Left ventricle myocardium inferior (tissue), 1 donor: ENCODE measurements at regions not wholly inside any gene's neighbourhood (a gene's known extent, or its start where the extent isn't known, plus 50 kb on each side); places are given as distances from the start of the nearest gene placed in this dataset.

Experiments
- DNase-seq: peaks from one replicate; pipeline ENCODE4 v3.0.0-alpha.2; 2020
- H3K27ac ChIP-seq: fragments of 200-600 bp; replicated peaks from 2 replicates; pipeline ENCODE4 v1.8.0; 2021
- H3K27me3 ChIP-seq: fragments of 200-600 bp; 2 replicates; pipeline ENCODE4 v1.8.0; 2021; ENCODE audit warnings: low read depth
- H3K36me3 ChIP-seq: fragments of 200-600 bp; 2 replicates; pipeline ENCODE4 v1.8.0; 2021
- H3K4me1 ChIP-seq: fragments of 200-600 bp; 2 replicates; pipeline ENCODE4 v1.8.0; 2021
- H3K4me3 ChIP-seq: fragments of 200-600 bp; 2 replicates; pipeline ENCODE4 v1.8.0; 2021; ENCODE audit warnings: mild to moderate bottlenecking, moderate library complexity
- H3K9me3 ChIP-seq: fragments of 200-600 bp; replicated peaks from 2 replicates; pipeline ENCODE4 v1.8.0; 2021
- CTCF ChIP-seq: fragments of 200-600 bp; IDR thresholded peaks from 2 replicates; pipeline ENCODE4 v1.8.0; 2021; ENCODE audit warnings: antibody characterized with exemption, mild to moderate bottlenecking, borderline replicate concordance
- intact Hi-C: fragments of 100-400 bp; cut with micrococcal nuclease; formaldehyde crosslinking; loops from one replicate; pipeline ENCODE4 v1.11.0; 2022
- donor health status: DM: no; HTN: yes; CAD: no; lungs with severe emphysema.

GRCh38 chr4:157527954-157528353, 307.4 kb downstream of the GRIA2 start:
- no peak for DNase-seq
- no peaks in the 10 kb centered on the region for H3K36me3 ChIP-seq
- no peak overlapping the region for H3K27ac ChIP-seq
- peaks cover 65% of the 10 kb centered on the region for H3K9me3 ChIP-seq
- no peaks in the 10 kb centered on the region for H3K4me1 ChIP-seq
- H3K27me3 ChIP-seq: no peaks in the 10 kb centered on the region
- intact Hi-C loops: no loop called here
- no peak for TF ChIP-seq CTCF
- no peak overlapping the region for H3K4me3 ChIP-seq

GRCh38 chr4:157521906-157522305, 301.4 kb downstream of the GRIA2 start:
- no peaks in the 10 kb centered on the region for H3K36me3 ChIP-seq
- TF ChIP-seq CTCF: no peak

GRCh38 chr4:157514711-157515110, 294.2 kb downstream of the GRIA2 start:
- no peak for TF ChIP-seq CTCF
- Histone ChIP-seq H3K36me3 (no peaks in the 10 kb centered on the region), H3K4me1 (no peaks in the 10 kb centered on the region), H3K4me3 (no peak overlapping the region), H3K27me3 (no peaks in the 10 kb centered on the region), H3K27ac (no peak overlapping the region), H3K9me3 (no peaks in the 10 kb centered on the region)
- intact Hi-C loops: no loop called here
- DNase-seq: no peak

More at GRCh38 chr4:157521906-157522305, 301.4 kb downstream of the GRIA2 start:
- Histone ChIP-seq H3K4me1 (no peaks in the 10 kb centered on the region), H3K27ac (no peak overlapping the region), H3K9me3 (peaks cover 23% of the 10 kb centered on the region), H3K27me3 (no peaks in the 10 kb centered on the region), H3K4me3 (no peak overlapping the region)
- DNase-seq: no peak
- intact Hi-C loops: no loop called here

- H3K36me3 ChIP-seq: no peaks in the 10 kb centered on the region
- H3K4me1 ChIP-seq: no peaks in the 10 kb centered on the region
- H3K9me3 ChIP-seq: no peaks in the 10 kb centered on the region
- intact Hi-C loops: no loop called here
- no peak for DNase-seq
- no peaks in the 10 kb centered on the region for H3K27me3 ChIP-seq
- H3K4me3 ChIP-seq: no peak overlapping the region
- H3K27ac ChIP-seq: no peak overlapping the region
- TF ChIP-seq CTCF: no peak
Measured at GRCh38 chr4:157509341-157509740, 288.8 kb downstream of the GRIA2 start.

- intact Hi-C loops: no loop called here
- no peak for TF ChIP-seq CTCF
Measured at GRCh38 chr4:157502656-157503055, 282.1 kb downstream of the GRIA2 start.

GRCh38 chr4:157459785-157460184, 239.3 kb downstream of the GRIA2 start:
- Histone ChIP-seq H3K9me3 (peaks cover 19% of the 10 kb centered on the region), H3K27ac (no peak overlapping the region), H3K4me3 (no peak overlapping the region), H3K4me1 (no peaks in the 10 kb centered on the region), H3K36me3 (no peaks in the 10 kb centered on the region), H3K27me3 (no peaks in the 10 kb centered on the region)
- intact Hi-C loops: no loop called here
- no peak for TF ChIP-seq CTCF
- no peak for DNase-seq

More at GRCh38 chr4:157502656-157503055, 282.1 kb downstream of the GRIA2 start:
- Histone ChIP-seq H3K4me3 (no peak overlapping the region), H3K4me1 (no peaks in the 10 kb centered on the region), H3K9me3 (no peaks in the 10 kb centered on the region), H3K36me3 (no peaks in the 10 kb centered on the region), H3K27ac (no peak overlapping the region), H3K27me3 (no peaks in the 10 kb centered on the region)
- no peak for DNase-seq
